Lung (tissue), 11 donors: ENCODE measurements at regions not wholly inside any gene's neighbourhood (a gene's known extent, or its start where the extent isn't known, plus 50 kb on each side); places are given as distances from the start of the nearest gene placed in this dataset.

Source experiments
- ATAC-seq: fragments of 200-7000 bp; cut with Tn5 transposase; one replicate; pipeline ENCODE4 v1.9.1; 2020; ENCODE audit warnings: moderate number of reproducible peaks; ENCODE audit not compliant: insufficient read depth, low FRiP score
- DNase-seq, 3 donors: peaks; one replicate each; pipeline ENCODE4 v3.0.0-alpha.2; 2013 to 2017
- H3K27ac ChIP-seq, 2 donors: one replicate each; pipeline ENCODE4 v1.5.1; 2013; ENCODE audit warnings: mild to moderate bottlenecking in 2 of 2, moderate library complexity in 2 of 2, control low read depth in 1 of 2, inconsistent platforms in 1 of 2, low read depth in 1 of 2, low read length in 1 of 2
- H3K27me3 ChIP-seq, 3 donors: one replicate each; pipeline ENCODE4 v1.5.1; 2013; ENCODE audit warnings: low read length in 2 of 3; ENCODE audit not compliant: control insufficient read depth in 3 of 3, insufficient read depth in 3 of 3
- H3K36me3 ChIP-seq, 4 donors: one replicate each; pipeline ENCODE4 v1.5.1; 2013; ENCODE audit warnings: low read length in 4 of 4, mild to moderate bottlenecking in 1 of 4, moderate library complexity in 1 of 4; ENCODE audit not compliant: control insufficient read depth in 4 of 4, insufficient read depth in 4 of 4
- H3K4me1 ChIP-seq, 5 donors: one replicate each; pipeline ENCODE4 v1.5.1; 2013; ENCODE audit warnings: low read length in 5 of 5, mild to moderate bottlenecking in 2 of 5, moderate library complexity in 1 of 5; ENCODE audit not compliant: control insufficient read depth in 5 of 5, insufficient read depth in 5 of 5
- H3K4me3 ChIP-seq: one replicate; pipeline ENCODE4 v1.5.1; 2013; ENCODE audit warnings: mild to moderate bottlenecking, control low read depth, moderate library complexity
- H3K9ac ChIP-seq, 2 donors: one replicate each; pipeline ENCODE4 v1.5.1; 2013; ENCODE audit warnings: low read length in 2 of 2, control low read depth in 1 of 2; ENCODE audit not compliant: insufficient read depth in 1 of 2
- H3K9me3 ChIP-seq, 4 donors: one replicate each; pipeline ENCODE4 v1.5.1; 2013; ENCODE audit warnings: low read length in 3 of 4, mild to moderate bottlenecking in 1 of 4, moderate library complexity in 1 of 4; ENCODE audit not compliant: control insufficient read depth in 4 of 4, insufficient read depth in 3 of 4
- CTCF ChIP-seq: IDR thresholded peaks from 2 replicates; pipeline ENCODE4 v1.5.1; 2012; ENCODE audit warnings: mild to moderate bottlenecking; ENCODE audit errors: control extremely low read depth, extremely low read depth
- WGBS, 2 donors: extraction: QIAGEN DNeasy Blood & Tissue Kit; methylation state at CpG; one replicate each; pipeline ENCODE4 v1.1.7; 2013; 5-methylcytosine and 5-hydroxymethylcytosine counted together
- donor health status: control.
- donor health status: control.
- donor health status: Bipolar disorder and iron deficiency.
- donor health status: healthy.
- donor health status: DM: yes; HTN: yes; CAD: no.

GRCh38 chr1:221555689-221556433, 186.0 kb downstream of the DUSP10 start:
- no peak overlapping the region for H3K27ac ChIP-seq
- no peak overlapping the region for H3K9ac ChIP-seq
- peaks cover 0 to 2% (median 0%) of the 10 kb centered on the region in 5 donors for H3K4me1 ChIP-seq
- no peak overlapping the region for H3K4me3 ChIP-seq
- TF ChIP-seq CTCF, result no peak
- ATAC-seq (no peak), DNase-seq (no peak)
- 72 to 90% methylated on average over 10 of the region's 10 CpGs for WGBS, 2 donors
- no peaks in the 10 kb centered on the region for H3K36me3 ChIP-seq
- no peaks in the 10 kb centered on the region for H3K27me3 ChIP-seq
- H3K9me3 ChIP-seq, result no peaks in the 10 kb centered on the region

- Histone ChIP-seq H3K9me3 (no peaks in the 10 kb centered on the region), H3K27ac (no peak overlapping the region), H3K4me3 (no peak overlapping the region), H3K36me3 (no peaks in the 10 kb centered on the region), H3K4me1 (peaks cover 0 to 2% (median 0%) of the 10 kb centered on the region in 5 donors), H3K9ac (no peak overlapping the region), H3K27me3 (no peaks in the 10 kb centered on the region)
- DNase-seq, result no peak
- ATAC-seq, result no peak
- TF ChIP-seq CTCF, result no peak
Observed at GRCh38 chr1:221556435-221556834, 185.5 kb downstream of the DUSP10 start.

GRCh38 chr1:221557013-221557412, 184.9 kb downstream of the DUSP10 start:
- H3K4me1 ChIP-seq, result peaks cover 0 to 2% (median 0%) of the 10 kb centered on the region in 5 donors
- H3K9ac ChIP-seq, result no peak overlapping the region
- WGBS, 2 donors, result 63 to 64% methylated on average over 1 of the region's 1 CpG
- ATAC-seq, result no peak
- H3K27me3 ChIP-seq, result no peaks in the 10 kb centered on the region
- TF ChIP-seq CTCF, result no peak
- no peaks in the 10 kb centered on the region for H3K9me3 ChIP-seq
- H3K36me3 ChIP-seq, result no peaks in the 10 kb centered on the region
- no peak for DNase-seq
- H3K27ac ChIP-seq, result no peak overlapping the region
- no peak overlapping the region for H3K4me3 ChIP-seq

- Histone ChIP-seq H3K27me3 (no peaks in the 10 kb centered on the region), H3K36me3 (no peaks in the 10 kb centered on the region), H3K27ac (no peak overlapping the region), H3K9ac (no peak overlapping the region), H3K9me3 (no peaks in the 10 kb centered on the region), H3K4me3 (no peak overlapping the region), H3K4me1 (peaks cover 0 to 2% (median 0%) of the 10 kb centered on the region in 5 donors)
- no peak for ATAC-seq
- TF ChIP-seq CTCF, result no peak
- no peak for DNase-seq
- WGBS, 2 donors, result 55 to 76% methylated on average over 2 of the region's 2 CpGs
Observed at GRCh38 chr1:221558396-221558795, 183.5 kb downstream of the DUSP10 start.
